Neuronal stem cell (in vitro differentiated cells): ENCODE measurements at regions not wholly inside any gene's neighbourhood (a gene's known extent, or its start where the extent isn't known, plus 50 kb on each side); places are given as distances from the start of the nearest gene placed in this dataset.

Source experiments
- DNase-seq: peaks from one replicate; pipeline ENCODE4 v3.0.0-alpha.2; 2013; ENCODE audit warnings: low spot score
- H2AFZ ChIP-seq: one replicate; pipeline ENCODE4 v1.6.1; 2013; ENCODE audit warnings: mild to moderate bottlenecking, low read length, inconsistent platforms
- H2AK5ac ChIP-seq: 2 replicates; pipeline ENCODE4 v1.6.1; 2013; ENCODE audit warnings: low read depth, mild to moderate bottlenecking, inconsistent platforms, low read length, moderate library complexity, mixed read lengths
- H2BK120ac ChIP-seq: 2 replicates; pipeline ENCODE4 v1.6.1; 2013; ENCODE audit warnings: low read depth, mild to moderate bottlenecking, inconsistent platforms, low read length, moderate library complexity, mixed read lengths
- H2BK12ac ChIP-seq: one replicate; pipeline ENCODE4 v1.6.1; 2013; ENCODE audit warnings: low read length, inconsistent platforms
- H2BK15ac ChIP-seq: 2 replicates; pipeline ENCODE4 v1.6.1; 2013; ENCODE audit warnings: mild to moderate bottlenecking, low read length, inconsistent platforms, mixed read lengths
- H2BK5ac ChIP-seq: one replicate; pipeline ENCODE4 v1.6.1; 2013; ENCODE audit warnings: inconsistent platforms, mild to moderate bottlenecking, low read length, moderate library complexity
- H3K14ac ChIP-seq: one replicate; pipeline ENCODE4 v1.6.1; 2013; ENCODE audit warnings: low read length, inconsistent platforms
- H3K18ac ChIP-seq: 2 replicates; pipeline ENCODE4 v1.6.1; 2013; ENCODE audit warnings: low read length, inconsistent platforms
- H3K23ac ChIP-seq: 2 replicates; pipeline ENCODE4 v1.6.1; 2013; ENCODE audit warnings: low read depth, mild to moderate bottlenecking, mixed read lengths, low read length, inconsistent platforms; ENCODE audit not compliant: poor library complexity
- H3K27ac ChIP-seq: replicated peaks from 3 replicates; pipeline ENCODE4 v1.5.1; 2013; ENCODE audit warnings: low read length, inconsistent platforms
- H3K27me3 ChIP-seq, 3 experiments: 2 replicates each; pipeline ENCODE4 v1.6.1; 2013; ENCODE audit warnings: low read length in 3 of 3, mild to moderate bottlenecking in 2 of 3, inconsistent platforms in 1 of 3, low read depth in 1 of 3, mixed read lengths in 1 of 3, moderate library complexity in 1 of 3; ENCODE audit not compliant: control insufficient read depth in 3 of 3, insufficient read depth in 3 of 3
- H3K36me3 ChIP-seq, 2 donors: replicated peaks in 1 of 2; 2 replicates each; pipeline ENCODE4 v1.6.1; 2013; ENCODE audit warnings: low read length in 2 of 2; ENCODE audit not compliant: control insufficient read depth in 2 of 2, insufficient read depth in 2 of 2
- H3K4ac ChIP-seq: 2 replicates; pipeline ENCODE4 v1.6.1; 2013; ENCODE audit warnings: inconsistent platforms, mild to moderate bottlenecking, low read length, moderate library complexity
- H3K4me1 ChIP-seq, 2 donors: 1 replicate in 1 of 2; 2 replicates in 1 of 2; pipeline ENCODE4 v1.6.1; 2013; ENCODE audit warnings: low read length in 2 of 2, low read depth in 1 of 2; ENCODE audit not compliant: control insufficient read depth in 2 of 2, insufficient read depth in 1 of 2
- H3K4me2 ChIP-seq: one replicate; pipeline ENCODE4 v1.6.1; 2013; ENCODE audit warnings: mild to moderate bottlenecking, low read length, inconsistent platforms; ENCODE audit not compliant: insufficient read depth, poor library complexity, severe bottlenecking
- H3K4me3 ChIP-seq, 2 donors: 2 replicates each; pipeline ENCODE4 v1.5.1; 2013; ENCODE audit warnings: low read length in 2 of 2, mild to moderate bottlenecking in 2 of 2, inconsistent platforms in 1 of 2, moderate library complexity in 1 of 2
- H3K79me1 ChIP-seq: one replicate; pipeline ENCODE4 v1.6.1; 2013; ENCODE audit warnings: low read depth, mild to moderate bottlenecking, inconsistent platforms, low read length, moderate library complexity
- H3K9ac ChIP-seq: one replicate; pipeline ENCODE4 v1.6.1; 2013; ENCODE audit warnings: mild to moderate bottlenecking, low read depth, low read length, inconsistent platforms; ENCODE audit not compliant: poor library complexity
- H3K9me3 ChIP-seq, 2 donors: replicated peaks in 1 of 2; 2 replicates each; pipeline versions ENCODE3 to v1.6.1; 2013; ENCODE audit warnings: low read length in 2 of 2, mild to moderate bottlenecking in 2 of 2, inconsistent platforms in 1 of 2, low read depth in 1 of 2, mixed read lengths in 1 of 2, moderate library complexity in 1 of 2; ENCODE audit not compliant: control insufficient read depth in 2 of 2, insufficient read depth in 1 of 2
- H4K8ac ChIP-seq: one replicate; pipeline ENCODE4 v1.6.1; 2013; ENCODE audit warnings: low read depth, mild to moderate bottlenecking, inconsistent platforms, low read length, moderate library complexity
- H4K91ac ChIP-seq: one replicate; pipeline ENCODE4 v1.6.1; 2013; ENCODE audit warnings: low read length, low read depth, mild to moderate bottlenecking, inconsistent platforms; ENCODE audit not compliant: poor library complexity
- WGBS, 2 donors: extraction: QIAGEN DNeasy Blood & Tissue Kit; methylation state at CpG; one replicate each; pipeline ENCODE4 v1.1.7; 2013; ENCODE audit warnings: missing lambda C conversion rate in 2 of 2, mixed read lengths in 1 of 2; ENCODE audit not compliant: insufficient read length in 2 of 2, insufficient replicate concordance in 1 of 2; ENCODE audit errors: extremely low coverage in 2 of 2; 5-methylcytosine and 5-hydroxymethylcytosine counted together

DNA sequence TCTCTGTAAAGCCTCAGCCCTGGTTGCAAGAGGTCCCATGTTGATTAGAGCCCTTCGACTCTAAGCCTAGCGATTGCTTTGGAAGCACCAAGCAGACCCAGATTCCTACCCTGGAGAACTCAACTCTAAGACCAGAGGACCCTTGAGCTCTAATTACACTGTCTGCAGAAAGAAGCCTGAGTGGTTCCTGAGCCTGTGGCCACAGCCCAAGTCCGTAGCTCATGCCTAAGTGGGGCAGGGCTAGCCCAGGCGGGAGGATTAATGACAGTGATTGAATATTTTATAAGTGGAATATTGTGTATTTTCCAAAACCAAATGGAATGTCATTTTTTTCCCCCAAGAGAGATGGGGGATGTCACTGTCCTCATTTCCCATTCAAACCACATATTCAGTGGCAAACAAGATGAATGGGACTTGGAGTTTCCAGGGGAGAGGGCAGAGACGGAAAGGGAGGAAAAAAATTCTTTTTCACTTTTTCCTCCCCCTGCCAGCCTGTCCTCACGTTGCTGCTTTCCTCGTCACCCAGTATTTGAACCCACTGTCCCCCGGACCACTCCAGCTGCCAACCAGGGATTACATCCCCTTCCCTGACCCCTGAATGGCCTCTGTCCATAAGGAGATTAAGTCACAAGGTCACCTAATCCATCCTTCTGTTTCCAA lies 79.6 kb upstream of the CTTNBP2NL start:
- H2BK15ac ChIP-seq, result no peak overlapping the region
- no peak for DNase-seq
- no peak overlapping the region for H3K23ac ChIP-seq
- peaks cover 0 to 4% (median 0%) of the 10 kb centered on the region in 3 experiments for H3K27me3 ChIP-seq
- no peak overlapping the region for H3K4ac ChIP-seq
- H3K36me3 ChIP-seq, result no peaks in the 10 kb centered on the region
- no peak overlapping the region for H2BK5ac ChIP-seq
- H3K4me2 ChIP-seq, result no peak overlapping the region
- H3K4me3 ChIP-seq, result no peak overlapping the region
- no peak overlapping the region for H3K14ac ChIP-seq
- H2AK5ac ChIP-seq, result no peak overlapping the region
- H3K79me1 ChIP-seq, result no peaks in the 10 kb centered on the region
- no peaks in the 10 kb centered on the region for H3K9me3 ChIP-seq
- no peak overlapping the region for H3K9ac ChIP-seq
- no peak overlapping the region for H2AFZ ChIP-seq
- no peak overlapping the region for H4K8ac ChIP-seq
- H2BK120ac ChIP-seq, result no peak overlapping the region
- no peak overlapping the region for H4K91ac ChIP-seq
- no peak overlapping the region for H3K27ac ChIP-seq
- H2BK12ac ChIP-seq, result no peak overlapping the region
- H3K18ac ChIP-seq, result no peak overlapping the region
- H3K4me1 ChIP-seq, result peaks cover 0 to 13% of the 10 kb centered on the region in 2 donors
- WGBS, 2 donors, result no CpG with 5 or more reads among the region's 8 CpGs

- Histone ChIP-seq H3K4ac (no peak overlapping the region), H2AK5ac (no peak overlapping the region), H2AFZ (no peak overlapping the region), H2BK5ac (no peak overlapping the region), H3K9me3 (no peaks in the 10 kb centered on the region), H3K4me3 (no peak overlapping the region), H2BK12ac (no peak overlapping the region), H3K27ac (no peak overlapping the region), H2BK15ac (no peak overlapping the region), H2BK120ac (no peak overlapping the region), H3K23ac (no peak overlapping the region), H3K9ac (no peak overlapping the region), H4K91ac (no peak overlapping the region), H3K14ac (no peak overlapping the region), H3K4me1 (peaks cover 0 to 12% of the 10 kb centered on the region in 2 donors), H3K18ac (no peak overlapping the region), H4K8ac (no peak overlapping the region), H3K27me3 (peaks cover 0 to 10% (median 2%) of the 10 kb centered on the region in 3 experiments), H3K36me3 (no peaks in the 10 kb centered on the region), H3K4me2 (no peak overlapping the region), H3K79me1 (no peaks in the 10 kb centered on the region)
- WGBS, 2 donors, result no CpG with 5 or more reads among the region's 2 CpGs
- no peak for DNase-seq
Measured at GRCh38 chr1:112317140-112317539, 78.9 kb upstream of the CTTNBP2NL start.

DNA sequence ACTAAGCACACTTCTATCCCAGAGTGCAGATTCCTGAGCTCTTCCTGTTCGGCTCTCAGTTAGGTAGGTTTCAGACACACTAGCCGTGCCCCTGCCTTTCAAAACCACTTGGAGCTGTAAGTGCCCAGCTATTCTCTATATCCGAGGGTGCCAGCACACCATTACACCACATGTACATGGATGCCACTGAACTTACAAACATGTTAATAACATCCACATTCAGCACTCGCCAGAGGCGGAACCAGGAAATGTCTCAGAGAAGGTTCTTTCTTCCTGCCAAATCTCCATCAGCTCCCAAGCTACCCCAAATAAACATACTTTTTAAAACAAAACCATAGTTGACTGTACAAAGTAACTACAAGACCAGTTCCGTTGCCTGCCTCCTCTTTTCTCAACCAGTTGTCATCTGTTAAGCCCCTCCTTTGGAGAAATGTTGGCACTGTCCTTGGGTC lies 78.4 kb upstream of the CTTNBP2NL start:
- H3K79me1 ChIP-seq, result no peaks in the 10 kb centered on the region
- no peak overlapping the region for H2BK5ac ChIP-seq
- no peak overlapping the region for H2BK120ac ChIP-seq
- no peak overlapping the region for H2AFZ ChIP-seq
- H2BK12ac ChIP-seq, result no peak overlapping the region
- H3K23ac ChIP-seq, result no peak overlapping the region
- no peak overlapping the region for H3K4ac ChIP-seq
- H2BK15ac ChIP-seq, result no peak overlapping the region
- WGBS, 2 donors, result no CpG with 5 or more reads among the region's 6 CpGs
- no peak overlapping the region for H3K4me3 ChIP-seq
- no peak overlapping the region for H3K27ac ChIP-seq
- H4K8ac ChIP-seq, result no peak overlapping the region
- no peak overlapping the region for H3K4me2 ChIP-seq
- peaks cover 0 to 12% (median 2%) of the 10 kb centered on the region in 3 experiments for H3K27me3 ChIP-seq
- H3K36me3 ChIP-seq, result no peaks in the 10 kb centered on the region
- DNase-seq, result no peak
- no peak overlapping the region for H3K9ac ChIP-seq
- H3K14ac ChIP-seq, result no peak overlapping the region
- H3K9me3 ChIP-seq, result no peaks in the 10 kb centered on the region
- no peak overlapping the region for H4K91ac ChIP-seq
- H3K18ac ChIP-seq, result no peak overlapping the region
- peaks cover 0 to 10% of the 10 kb centered on the region in 2 donors for H3K4me1 ChIP-seq
- no peak overlapping the region for H2AK5ac ChIP-seq

GRCh38 chr1:112318263-112318662 lies 77.8 kb upstream of the CTTNBP2NL start:
- Histone ChIP-seq H2BK15ac (no peak overlapping the region), H3K18ac (no peak overlapping the region), H2BK120ac (no peak overlapping the region), H2AFZ (no peak overlapping the region), H2BK12ac (no peak overlapping the region), H2BK5ac (no peak overlapping the region), H3K4ac (no peak overlapping the region), H3K4me1 (peaks cover 0 to 6% of the 10 kb centered on the region in 2 donors), H3K14ac (no peak overlapping the region), H3K27ac (no peak overlapping the region), H3K27me3 (peaks cover 0 to 16% (median 2%) of the 10 kb centered on the region in 3 experiments), H3K4me3 (no peak overlapping the region), H2AK5ac (no peak overlapping the region), H3K79me1 (no peaks in the 10 kb centered on the region), H3K9me3 (no peaks in the 10 kb centered on the region), H3K4me2 (no peak overlapping the region), H3K36me3 (no peaks in the 10 kb centered on the region), H3K23ac (no peak overlapping the region), H3K9ac (no peak overlapping the region), H4K8ac (no peak overlapping the region), H4K91ac (no peak overlapping the region)
- no peak for DNase-seq
- no CpG with 5 or more reads among the region's 2 CpGs for WGBS, 2 donors
